ENCODE measurements at regions not wholly inside any gene's neighbourhood (a gene's known extent, or its start where the extent isn't known, plus 50 kb on each side); places are given as distances from the start of the nearest gene placed in this dataset.

- no peak for TF ChIP-seq EZH2phosphoT487 (IDR thresholded peaks at IDR 0.05; ENCODE audit: borderline replicate concordance, low read length)
- TF ChIP-seq, protein P1, sequence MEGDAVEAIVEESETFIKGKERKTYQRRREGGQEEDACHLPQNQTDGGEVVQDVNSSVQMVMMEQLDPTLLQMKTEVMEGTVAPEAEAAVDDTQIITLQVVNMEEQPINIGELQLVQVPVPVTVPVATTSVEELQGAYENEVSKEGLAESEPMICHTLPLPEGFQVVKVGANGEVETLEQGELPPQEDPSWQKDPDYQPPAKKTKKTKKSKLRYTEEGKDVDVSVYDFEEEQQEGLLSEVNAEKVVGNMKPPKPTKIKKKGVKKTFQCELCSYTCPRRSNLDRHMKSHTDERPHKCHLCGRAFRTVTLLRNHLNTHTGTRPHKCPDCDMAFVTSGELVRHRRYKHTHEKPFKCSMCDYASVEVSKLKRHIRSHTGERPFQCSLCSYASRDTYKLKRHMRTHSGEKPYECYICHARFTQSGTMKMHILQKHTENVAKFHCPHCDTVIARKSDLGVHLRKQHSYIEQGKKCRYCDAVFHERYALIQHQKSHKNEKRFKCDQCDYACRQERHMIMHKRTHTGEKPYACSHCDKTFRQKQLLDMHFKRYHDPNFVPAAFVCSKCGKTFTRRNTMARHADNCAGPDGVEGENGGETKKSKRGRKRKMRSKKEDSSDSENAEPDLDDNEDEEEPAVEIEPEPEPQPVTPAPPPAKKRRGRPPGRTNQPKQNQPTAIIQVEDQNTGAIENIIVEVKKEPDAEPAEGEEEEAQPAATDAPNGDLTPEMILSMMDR (IDR thresholded peaks at IDR 0.05; ENCODE audit: low read depth, low read length, poor library complexity, severe bottlenecking): no peak
These were observed 435.4 kb downstream of the BRD1 start for GRCh38 chr22:49392247-49392646.
